GM23248 (cell line): ENCODE measurements at regions not wholly inside any gene's neighbourhood (a gene's known extent, or its start where the extent isn't known, plus 50 kb on each side); places are given as distances from the start of the nearest gene placed in this dataset.

Experiments used
- DNase-seq: peaks from one replicate; pipeline ENCODE4 v3.0.0-alpha.2; 2015
- H2AFZ ChIP-seq: fragments of 200-600 bp; sonication (generic); 2 replicates; pipeline ENCODE4 v1.6.1; 2016; ENCODE audit warnings: antibody characterized with exemption
- H3F3A ChIP-seq: fragments of 200-600 bp; sonication (generic); 2 replicates; pipeline ENCODE4 v1.6.1; 2016; ENCODE audit warnings: mild to moderate bottlenecking, antibody characterized with exemption, mixed run types; ENCODE audit not compliant: insufficient read depth
- H3K27ac ChIP-seq: fragments of 200-600 bp; sonication (generic); 2 replicates; pipeline ENCODE4 v1.5.1; 2016; ENCODE audit warnings: mild to moderate bottlenecking
- H3K27me3 ChIP-seq: fragments of 200-600 bp; sonication (generic); replicated peaks from 2 replicates; pipeline ENCODE4 v1.6.1; 2016; ENCODE audit warnings: mild to moderate bottlenecking; ENCODE audit not compliant: insufficient read depth
- H3K36me3 ChIP-seq: fragments of 200-600 bp; sonication (generic); 2 replicates; pipeline ENCODE4 v1.6.1; 2016; ENCODE audit warnings: low read depth, mild to moderate bottlenecking
- H3K4me1 ChIP-seq: fragments of 200-600 bp; sonication (generic); 2 replicates; pipeline ENCODE4 v1.6.1; 2016; ENCODE audit warnings: mild to moderate bottlenecking; ENCODE audit not compliant: insufficient read depth
- H3K4me2 ChIP-seq: fragments of 200-600 bp; sonication (generic); one replicate; pipeline ENCODE4 v1.6.1; 2016; ENCODE audit warnings: mild to moderate bottlenecking; ENCODE audit not compliant: unreplicated experiment
- H3K4me3 ChIP-seq: fragments of 200-600 bp; sonication (generic); 2 replicates; pipeline ENCODE4 v1.5.1; 2016; ENCODE audit warnings: mild to moderate bottlenecking
- H3K79me2 ChIP-seq: fragments of 200-600 bp; sonication (generic); 2 replicates; pipeline ENCODE4 v1.6.1; 2016; ENCODE audit warnings: mild to moderate bottlenecking; ENCODE audit not compliant: insufficient read depth
- H3K9ac ChIP-seq: fragments of 200-600 bp; sonication (generic); 2 replicates; pipeline ENCODE4 v1.6.1; 2016; ENCODE audit warnings: mild to moderate bottlenecking
- H3K9me2 ChIP-seq: fragments of 200-600 bp; sonication (generic); 2 replicates; pipeline ENCODE4 v1.6.1; 2016; ENCODE audit warnings: mixed run types, mild to moderate bottlenecking, moderate library complexity; ENCODE audit not compliant: insufficient read depth
- H3K9me3 ChIP-seq: fragments of 200-600 bp; sonication (generic); one replicate; pipeline ENCODE4 v1.6.1; 2017; ENCODE audit warnings: low read depth
- H4K20me1 ChIP-seq: fragments of 200-600 bp; sonication (generic); 2 replicates; pipeline ENCODE4 v1.6.0; 2016; ENCODE audit not compliant: insufficient read depth
- EZH2 ChIP-seq: fragments of 200-600 bp; sonication (generic); IDR thresholded peaks from 2 replicates; pipeline ENCODE4 v1.6.1; 2018; ENCODE audit warnings: antibody characterized with exemption, mild to moderate bottlenecking; ENCODE audit not compliant: insufficient read depth, poor library complexity, severe bottlenecking
- EZH2phosphoT487 ChIP-seq: fragments of 200-600 bp; sonication (generic); IDR thresholded peaks from 2 replicates; pipeline ENCODE4 v1.6.1; 2018; ENCODE audit warnings: antibody characterized with exemption, moderate library complexity, mild to moderate bottlenecking, low read depth; ENCODE audit not compliant: insufficient read depth
- WGBS, 2 experiments: methylation state at CpG; one replicate each; pipeline ENCODE4 v1.1.6; 2015 to 2017; ENCODE audit warnings: low lambda C conversion rate in 2 of 2, low coverage in 1 of 2; ENCODE audit errors: missing lambda C conversion rate in 2 of 2; 5-methylcytosine and 5-hydroxymethylcytosine counted together
- in situ Hi-C: fragments of 300-500 bp; cut with MboI; formaldehyde crosslinking; loops from 2 replicates; pipeline ENCODE4 v1.15.0; 2020

GRCh38 chr6:113744861-113745260 lies 112.3 kb upstream of the MARCKS start:
- Histone ChIP-seq H3K9me3 (no peaks in the 10 kb centered on the region), H3K4me2 (no peak overlapping the region), H3K27me3 (no peaks in the 10 kb centered on the region), H3K9me2 (no peaks in the 10 kb centered on the region), H3K27ac (no peak overlapping the region), H3K79me2 (no peaks in the 10 kb centered on the region), H3K36me3 (no peaks in the 10 kb centered on the region), H2AFZ (no peak overlapping the region), H4K20me1 (no peaks in the 10 kb centered on the region), H3F3A (no peaks in the 10 kb centered on the region), H3K4me1 (no peaks in the 10 kb centered on the region), H3K4me3 (no peak overlapping the region), H3K9ac (no peak overlapping the region)
- 69 to 76% methylated on average over 3 of the region's 3 CpGs for WGBS, 2 experiments
- in situ Hi-C loops: no loop called here
- TF ChIP-seq EZH2phosphoT487 (no peak), EZH2 (no peak)
- DNase-seq: no peak

- H2AFZ ChIP-seq: no peak overlapping the region
- H3K79me2 ChIP-seq: no peaks in the 10 kb centered on the region
- H3K27ac ChIP-seq: no peak overlapping the region
- WGBS, 2 experiments: 100% methylated on average over 1 of the region's 1 CpG
- no peaks in the 10 kb centered on the region for H3K36me3 ChIP-seq
- no peak overlapping the region for H3K9ac ChIP-seq
- no peaks in the 10 kb centered on the region for H3K27me3 ChIP-seq
- H3F3A ChIP-seq: no peaks in the 10 kb centered on the region
- no peak overlapping the region for H3K4me3 ChIP-seq
- in situ Hi-C loops: no loop called here
- H3K9me2 ChIP-seq: no peaks in the 10 kb centered on the region
- DNase-seq: no peak
- no peak for TF ChIP-seq EZH2
- TF ChIP-seq EZH2phosphoT487: no peak
- H4K20me1 ChIP-seq: no peaks in the 10 kb centered on the region
- no peaks in the 10 kb centered on the region for H3K9me3 ChIP-seq
- H3K4me1 ChIP-seq: no peaks in the 10 kb centered on the region
- no peak overlapping the region for H3K4me2 ChIP-seq
Measured at GRCh38 chr6:113750151-113750855, 106.8 kb upstream of the MARCKS start.

GRCh38 chr6:113754291-113754690 lies 102.9 kb upstream of the MARCKS start:
- Histone ChIP-seq H3K4me1 (no peaks in the 10 kb centered on the region), H3K4me3 (no peak overlapping the region), H3K9ac (no peak overlapping the region), H3K9me3 (no peaks in the 10 kb centered on the region), H3K27me3 (no peaks in the 10 kb centered on the region), H3F3A (no peaks in the 10 kb centered on the region), H3K4me2 (no peak overlapping the region), H3K79me2 (no peaks in the 10 kb centered on the region), H2AFZ (no peak overlapping the region), H3K9me2 (no peaks in the 10 kb centered on the region), H4K20me1 (no peaks in the 10 kb centered on the region), H3K27ac (no peak overlapping the region), H3K36me3 (no peaks in the 10 kb centered on the region)
- in situ Hi-C loops: no loop called here
- no peak for TF ChIP-seq EZH2phosphoT487
- TF ChIP-seq EZH2: no peak
- WGBS, 2 experiments: 57 to 58% methylated on average over 1 of the region's 1 CpG
- DNase-seq: no peak

GRCh38 chr6:113755449-113756289 lies 101.5 kb upstream of the MARCKS start:
- H3F3A ChIP-seq: no peaks in the 10 kb centered on the region
- H3K9me2 ChIP-seq: no peaks in the 10 kb centered on the region
- H3K4me2 ChIP-seq: no peak overlapping the region
- H3K9me3 ChIP-seq: no peaks in the 10 kb centered on the region
- no peak for DNase-seq
- no peaks in the 10 kb centered on the region for H3K27me3 ChIP-seq
- no peaks in the 10 kb centered on the region for H4K20me1 ChIP-seq
- no peak overlapping the region for H3K9ac ChIP-seq
- in situ Hi-C loops: no loop called here
- no peaks in the 10 kb centered on the region for H3K4me1 ChIP-seq
- 95 to 96% methylated on average over 4 of the region's 4 CpGs for WGBS, 2 experiments
- H3K36me3 ChIP-seq: no peaks in the 10 kb centered on the region
- H3K27ac ChIP-seq: no peak overlapping the region
- no peak for TF ChIP-seq EZH2
- no peak for TF ChIP-seq EZH2phosphoT487
- no peaks in the 10 kb centered on the region for H3K79me2 ChIP-seq
- H3K4me3 ChIP-seq: no peak overlapping the region
- H2AFZ ChIP-seq: no peak overlapping the region
